ENCODE measurements at regions not wholly inside any gene's neighbourhood (a gene's known extent, or its start where the extent isn't known, plus 50 kb on each side); places are given as distances from the start of the nearest gene placed in this dataset.

GRCh38 chr6:50929323-50929722, 110.7 kb downstream of the TFAP2B start:
- H3K9ac ChIP-seq (ENCODE audit: low read length in 3 of 3), result no peak overlapping the region
- no peaks in the 10 kb centered on the region for H3K4me1 ChIP-seq (ENCODE audit: control insufficient read depth in 2 of 3, insufficient read depth in 2 of 3, low read depth in 1 of 3, low read length in 3 of 3)
- intact Hi-C loops (cut with DNase I), result no loop called here
- no peaks in the 10 kb centered on the region for H3K9me3 ChIP-seq (ENCODE audit: control insufficient read depth in 2 of 3, insufficient read depth in 1 of 3, low read length in 3 of 3)
- no peak for TF ChIP-seq CTCF (IDR thresholded peaks at IDR 0.05; ENCODE audit: borderline replicate concordance, extremely low read depth, insufficient read depth)
- FAIRE-seq, result no peak
- no peak overlapping the region for H3K27ac ChIP-seq (ENCODE audit: low read depth in 2 of 2, low read length in 2 of 2)
- no peaks in the 10 kb centered on the region for H3K27me3 ChIP-seq (ENCODE audit: control insufficient read depth, insufficient read depth, low read length)
- no peak for DNase-seq
- no peak overlapping the region for H3K4me3 ChIP-seq (ENCODE audit: low read length in 3 of 3)
- H3K36me3 ChIP-seq (ENCODE audit: control insufficient read depth in 2 of 3, insufficient read depth in 3 of 3, low read length in 3 of 3), result no peaks in the 10 kb centered on the region

DNA sequence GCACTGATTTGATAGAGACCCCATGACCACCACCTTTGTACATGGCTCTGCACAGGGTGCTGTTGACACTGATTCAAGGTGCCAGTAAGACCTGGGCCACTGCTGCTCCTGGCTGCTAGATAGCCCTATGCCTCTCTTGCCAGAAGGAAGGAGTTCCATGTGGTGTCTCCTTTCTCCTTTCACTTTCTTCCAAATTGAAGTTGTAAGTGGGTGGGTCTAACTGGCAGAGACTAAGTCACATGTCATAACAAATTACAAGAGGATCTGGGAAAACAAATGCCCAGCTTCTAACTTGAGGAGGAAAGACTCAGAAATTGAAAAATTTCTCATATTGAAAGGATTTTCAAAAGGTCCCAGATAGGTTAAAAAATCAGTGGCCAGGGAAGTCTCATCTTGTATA, 116.8 kb downstream of the TFAP2B start:
- Histone ChIP-seq H3K9ac (ENCODE audit: low read length in 3 of 3) (no peak overlapping the region), H3K27ac (ENCODE audit: low read depth in 2 of 2, low read length in 2 of 2) (no peak overlapping the region), H3K4me1 (ENCODE audit: control insufficient read depth in 2 of 3, insufficient read depth in 2 of 3, low read depth in 1 of 3, low read length in 3 of 3) (no peaks in the 10 kb centered on the region), H3K36me3 (ENCODE audit: control insufficient read depth in 2 of 3, insufficient read depth in 3 of 3, low read length in 3 of 3) (no peaks in the 10 kb centered on the region), H3K4me3 (ENCODE audit: low read length in 3 of 3) (no peak overlapping the region), H3K9me3 (ENCODE audit: control insufficient read depth in 2 of 3, insufficient read depth in 1 of 3, low read length in 3 of 3) (no peaks in the 10 kb centered on the region), H3K27me3 (ENCODE audit: control insufficient read depth, insufficient read depth, low read length) (no peaks in the 10 kb centered on the region)
- DNase-seq (no peak), FAIRE-seq (no peak)
- intact Hi-C loops (cut with DNase I), result no loop called here
- TF ChIP-seq CTCF (IDR thresholded peaks at IDR 0.05; ENCODE audit: borderline replicate concordance, extremely low read depth, insufficient read depth), result no peak

DNA sequence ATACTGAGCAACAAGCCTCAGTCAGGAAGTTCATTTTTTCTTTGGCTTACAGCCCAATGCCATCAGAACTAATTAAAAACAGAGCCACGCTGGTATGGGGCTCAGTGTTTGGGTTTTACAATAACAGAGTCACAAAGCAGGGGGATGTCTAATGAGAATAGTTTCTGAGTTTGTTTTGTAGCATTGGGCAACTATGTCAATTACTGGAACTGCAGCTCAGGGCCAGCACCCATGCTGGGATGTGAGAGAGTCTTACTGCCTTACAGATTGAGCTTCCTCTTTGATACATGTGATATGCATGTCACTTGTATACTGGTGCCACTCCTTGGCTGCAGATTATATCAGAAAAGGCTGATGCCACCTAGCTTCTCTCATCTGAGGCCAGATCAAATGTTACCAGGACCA, 117.6 kb downstream of the TFAP2B start:
- no peak overlapping the region for H3K4me3 ChIP-seq (ENCODE audit: low read length in 3 of 3)
- TF ChIP-seq CTCF (IDR thresholded peaks at IDR 0.05; ENCODE audit: borderline replicate concordance, extremely low read depth, insufficient read depth), result no peak
- H3K9ac ChIP-seq (ENCODE audit: low read length in 3 of 3), result no peak overlapping the region
- FAIRE-seq (no peak), DNase-seq (peak in 2 of 5 donors; percentile 38 to 46)
- H3K27ac ChIP-seq (ENCODE audit: low read depth in 2 of 2, low read length in 2 of 2), result no peak overlapping the region
- no peaks in the 10 kb centered on the region for H3K36me3 ChIP-seq (ENCODE audit: control insufficient read depth in 2 of 3, insufficient read depth in 3 of 3, low read length in 3 of 3)
- H3K9me3 ChIP-seq (ENCODE audit: control insufficient read depth in 2 of 3, insufficient read depth in 1 of 3, low read length in 3 of 3), result no peaks in the 10 kb centered on the region
- no peaks in the 10 kb centered on the region for H3K27me3 ChIP-seq (ENCODE audit: control insufficient read depth, insufficient read depth, low read length)
- intact Hi-C loops (cut with DNase I), result no loop called here
- no peaks in the 10 kb centered on the region for H3K4me1 ChIP-seq (ENCODE audit: control insufficient read depth in 2 of 3, insufficient read depth in 2 of 3, low read depth in 1 of 3, low read length in 3 of 3)

DNA sequence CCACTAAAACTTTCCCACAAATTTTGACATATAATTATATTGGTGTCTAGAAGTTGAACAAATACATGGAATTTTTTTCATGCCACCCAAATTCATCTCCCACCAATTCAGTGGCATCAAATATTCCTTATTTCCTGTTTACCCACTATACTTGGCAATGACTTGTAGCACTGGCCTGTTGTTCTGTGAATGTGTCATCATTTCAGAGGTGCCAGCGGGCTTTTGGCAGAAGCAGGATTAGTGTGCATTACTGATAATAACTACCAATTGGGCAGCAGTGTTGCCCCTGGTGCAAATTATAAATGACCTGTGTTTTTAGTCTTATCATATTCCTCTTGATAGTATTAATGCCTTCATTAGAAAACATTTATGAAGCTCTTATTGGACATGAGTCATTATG, 121.3 kb downstream of the TFAP2B start:
- H3K27me3 ChIP-seq (ENCODE audit: control insufficient read depth, insufficient read depth, low read length), result no peaks in the 10 kb centered on the region
- TF ChIP-seq CTCF (IDR thresholded peaks at IDR 0.05; ENCODE audit: borderline replicate concordance, extremely low read depth, insufficient read depth), result no peak
- intact Hi-C loops (cut with DNase I), result no loop called here
- no peaks in the 10 kb centered on the region for H3K36me3 ChIP-seq (ENCODE audit: control insufficient read depth in 2 of 3, insufficient read depth in 3 of 3, low read length in 3 of 3)
- DNase-seq (no peak), FAIRE-seq (no peak)
- H3K4me1 ChIP-seq (ENCODE audit: control insufficient read depth in 2 of 3, insufficient read depth in 2 of 3, low read depth in 1 of 3, low read length in 3 of 3), result no peaks in the 10 kb centered on the region
- no peaks in the 10 kb centered on the region for H3K9me3 ChIP-seq (ENCODE audit: control insufficient read depth in 2 of 3, insufficient read depth in 1 of 3, low read length in 3 of 3)
- H3K9ac ChIP-seq (ENCODE audit: low read length in 3 of 3), result no peak overlapping the region
- H3K4me3 ChIP-seq (ENCODE audit: low read length in 3 of 3), result no peak overlapping the region
- H3K27ac ChIP-seq (ENCODE audit: low read depth in 2 of 2, low read length in 2 of 2), result no peak overlapping the region

Data from kidney (tissue), 13 donors.